GM18868 (cell line): ENCODE measurements at regions not wholly inside any gene's neighbourhood (a gene's known extent, or its start where the extent isn't known, plus 50 kb on each side); places are given as distances from the start of the nearest gene placed in this dataset.
"Not testable (repeated sequence)": the region's sequence is repeated elsewhere in the genome, so short reads cannot be mapped to it uniquely, and the experiment has no call there.

Experiments
- ATAC-seq: cut with Tn5 transposase; IDR thresholded peaks from one replicate; pipeline ENCODE4 v1.9.1; 2021; ENCODE audit warnings: mild to moderate bottlenecking, moderate library complexity; ENCODE audit not compliant: unreplicated experiment

DNA sequence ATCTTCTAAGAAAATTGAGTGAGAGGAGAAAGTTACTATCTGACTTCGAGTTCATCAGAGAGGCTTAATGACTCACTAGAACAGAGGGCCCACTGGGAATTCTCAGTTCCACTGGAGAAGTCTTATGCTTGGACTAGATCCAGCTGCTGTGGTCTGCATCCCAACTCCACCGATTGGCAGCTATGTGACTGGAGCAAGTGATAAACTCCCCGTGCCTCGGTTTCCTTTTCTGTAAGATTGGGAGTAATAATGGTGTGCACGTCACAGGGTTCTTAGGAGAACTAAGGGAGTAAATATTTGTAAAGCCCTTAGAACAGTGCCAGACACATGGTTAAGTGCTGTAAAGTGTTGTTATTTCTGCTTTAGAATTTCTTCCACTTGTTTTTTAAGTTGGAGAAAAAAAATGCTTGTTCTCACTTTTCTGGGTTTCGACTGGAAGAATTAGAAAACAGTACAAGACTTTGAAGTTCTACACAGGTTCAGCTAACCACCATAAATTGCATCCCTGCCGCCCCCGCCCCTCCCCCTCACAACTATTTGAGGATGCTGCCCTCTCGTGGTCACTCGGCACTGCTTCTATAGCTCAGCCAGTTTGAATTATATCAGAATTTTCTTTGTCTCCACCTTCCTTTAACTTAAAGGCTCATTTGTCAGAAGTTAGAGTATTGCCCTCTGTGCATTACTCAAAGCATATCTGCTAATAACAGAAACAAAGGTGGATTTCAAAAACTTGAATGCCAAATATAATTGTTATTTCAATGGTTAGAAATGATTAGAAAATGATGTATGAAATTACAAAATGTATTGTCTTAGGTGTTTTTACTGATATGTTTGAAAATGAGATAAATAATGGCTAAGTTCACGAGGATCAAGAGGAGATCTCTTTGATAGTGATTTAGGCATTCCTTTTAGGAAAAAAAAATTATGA lies 95.0 kb upstream of the IFNGR1 start:
- no peak for ATAC-seq

DNA sequence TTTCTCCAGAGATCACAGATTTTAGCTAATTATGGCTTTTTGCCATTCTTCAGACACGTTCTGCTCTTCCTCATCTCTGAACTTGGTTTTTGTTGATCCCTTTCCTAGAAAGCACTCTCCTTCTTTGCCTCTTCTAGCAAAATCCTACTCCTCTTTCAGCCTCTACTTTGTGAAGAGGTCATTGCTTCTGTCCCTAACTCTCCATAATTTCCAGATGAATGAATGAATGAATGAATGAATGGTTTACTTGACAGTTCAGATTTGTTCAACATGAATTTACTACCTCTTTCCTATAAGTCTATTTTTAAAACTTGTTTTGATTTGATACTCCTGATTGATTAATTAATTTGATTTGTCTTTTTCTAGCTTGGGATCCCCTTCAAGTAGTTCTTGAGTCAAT lies 94.0 kb upstream of the IFNGR1 start:
- no peak for ATAC-seq

DNA sequence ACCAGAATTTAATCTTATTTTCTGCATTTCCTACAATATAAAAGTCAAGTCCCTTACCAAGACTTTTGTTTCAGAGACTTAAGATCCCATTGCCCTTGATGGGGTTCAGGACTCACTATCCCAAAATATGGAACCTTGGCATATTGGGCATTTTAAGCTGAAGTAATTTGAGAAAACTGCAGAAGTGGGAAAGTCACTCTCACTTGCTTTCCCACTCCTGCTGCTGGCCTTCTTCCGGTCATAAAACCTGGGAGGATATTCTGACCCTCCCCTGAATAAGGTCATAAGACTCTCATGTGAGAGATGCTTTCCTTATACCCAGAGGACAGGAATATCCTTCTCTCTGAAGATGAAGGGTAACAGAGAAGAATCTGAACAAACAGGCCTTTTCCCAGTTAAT lies 92.8 kb upstream of the IFNGR1 start:
- no peak for ATAC-seq

DNA sequence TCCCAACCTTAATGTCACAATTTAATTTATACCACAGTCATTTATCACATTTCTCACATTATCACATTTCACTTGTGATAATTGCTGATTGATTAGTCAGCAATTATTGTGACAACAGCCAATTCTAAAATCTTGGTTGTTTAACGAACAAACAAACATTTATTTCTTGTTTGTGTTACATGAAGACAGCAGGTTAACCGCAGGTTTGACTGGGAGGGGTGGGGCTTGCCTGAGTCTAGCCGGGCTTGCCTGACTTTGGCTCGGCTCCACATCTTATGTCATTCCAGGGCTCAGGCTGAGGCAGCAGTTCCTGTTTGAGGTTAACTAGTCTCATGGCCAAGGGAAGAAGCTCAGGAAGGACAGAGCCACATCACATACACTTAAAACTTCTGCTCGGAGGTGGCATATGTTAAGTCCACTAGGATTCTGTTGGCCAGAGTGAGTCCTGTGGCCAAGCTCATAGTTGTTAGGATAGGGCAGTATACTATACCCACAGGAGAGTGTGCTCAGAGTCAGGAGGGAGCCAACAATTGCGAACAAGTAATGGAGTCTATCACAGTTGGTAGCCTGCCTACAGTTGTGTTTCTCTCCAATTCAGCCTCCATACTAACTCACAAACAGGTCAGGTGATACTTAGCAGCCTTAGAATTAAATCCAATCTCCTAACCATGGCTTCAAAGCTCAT lies 90.0 kb upstream of the IFNGR1 start:
- peak; percentile 64 for ATAC-seq

DNA sequence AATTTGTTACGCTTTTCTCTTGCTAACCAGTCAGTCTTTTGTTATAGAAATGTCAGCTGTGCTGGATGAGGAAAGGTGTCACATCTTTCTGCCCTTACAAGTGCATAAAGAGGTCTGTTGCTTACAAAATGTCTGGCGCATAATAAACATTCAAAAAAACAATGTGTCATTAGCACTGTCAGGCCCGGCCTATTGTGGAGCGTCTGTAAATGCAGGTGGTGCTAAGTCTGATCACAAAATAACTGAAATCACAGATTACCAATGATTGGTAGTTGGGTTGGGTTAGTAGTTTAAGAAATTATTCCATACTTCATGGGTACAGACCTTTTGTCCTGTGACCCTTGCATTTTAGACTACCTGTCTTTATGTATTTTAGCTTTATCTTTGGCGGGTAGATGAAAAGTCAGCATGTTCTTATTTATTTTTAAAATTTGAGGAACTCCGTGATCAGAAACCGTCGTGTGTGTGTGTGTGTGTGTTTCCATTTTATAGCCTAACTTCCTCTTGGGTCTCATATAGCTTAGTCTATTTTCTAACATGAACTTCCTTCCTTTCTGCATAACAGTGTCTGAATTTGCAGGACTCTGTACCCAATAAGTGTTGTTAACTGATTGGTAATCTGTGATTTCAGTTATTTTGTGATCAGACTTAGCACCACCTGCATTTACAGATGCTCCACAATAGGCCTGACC lies 88.1 kb upstream of the IFNGR1 start:
- no peak for ATAC-seq

DNA sequence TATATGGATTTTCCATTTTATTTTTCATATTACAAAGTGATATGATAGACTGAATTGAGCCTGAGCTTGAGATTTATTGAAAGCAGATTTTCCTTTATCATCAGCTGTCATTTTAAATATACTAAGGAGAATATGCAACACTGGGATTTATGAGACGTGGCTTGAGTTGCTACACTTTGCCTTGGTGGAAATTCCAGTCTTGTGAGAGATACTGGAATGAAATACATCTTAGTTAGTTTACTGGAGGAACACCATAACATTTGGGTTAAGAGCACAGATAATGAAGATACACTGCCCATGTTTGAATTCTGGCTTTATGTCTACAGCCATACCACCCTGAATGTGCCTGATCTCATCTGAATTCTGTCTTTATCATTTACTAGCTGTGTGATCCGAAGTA lies 86.5 kb upstream of the IFNGR1 start:
- ATAC-seq = no peak

DNA sequence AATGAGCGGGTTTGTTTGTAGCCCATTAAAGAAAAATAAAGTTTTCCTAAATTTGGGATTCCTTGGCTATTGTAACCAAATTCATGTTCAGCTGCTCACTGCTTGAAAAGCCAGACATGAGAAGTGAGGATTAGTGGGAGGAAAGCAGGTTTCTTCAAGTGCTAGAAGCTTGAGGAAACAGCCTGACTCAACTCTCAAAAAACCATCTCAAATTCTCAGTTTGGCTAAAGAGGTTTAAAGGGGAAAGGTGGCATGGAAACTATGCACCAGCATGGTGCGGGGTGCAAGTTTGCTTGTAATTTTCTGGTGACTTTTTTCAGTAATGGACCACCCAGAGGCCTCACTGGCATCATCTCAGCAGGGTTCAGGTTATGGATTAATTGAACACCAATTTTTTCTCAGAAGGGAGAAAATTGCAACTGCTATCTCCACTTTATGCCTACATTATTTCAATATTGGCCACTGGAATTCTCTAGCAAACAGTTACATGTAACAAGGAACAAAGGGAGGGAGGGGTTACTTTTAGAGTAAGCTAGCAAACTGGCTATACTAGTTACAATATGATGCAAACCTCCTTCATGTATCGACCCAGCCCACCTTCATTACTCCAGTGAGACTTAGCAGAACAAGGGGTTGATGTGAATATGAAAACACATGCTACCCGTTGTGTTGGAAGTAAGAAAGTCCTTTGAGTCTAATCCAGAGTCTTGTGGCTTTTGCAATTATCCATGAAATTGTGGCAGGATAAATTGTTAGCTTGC lies 85.0 kb upstream of the IFNGR1 start:
- no peak for ATAC-seq

DNA sequence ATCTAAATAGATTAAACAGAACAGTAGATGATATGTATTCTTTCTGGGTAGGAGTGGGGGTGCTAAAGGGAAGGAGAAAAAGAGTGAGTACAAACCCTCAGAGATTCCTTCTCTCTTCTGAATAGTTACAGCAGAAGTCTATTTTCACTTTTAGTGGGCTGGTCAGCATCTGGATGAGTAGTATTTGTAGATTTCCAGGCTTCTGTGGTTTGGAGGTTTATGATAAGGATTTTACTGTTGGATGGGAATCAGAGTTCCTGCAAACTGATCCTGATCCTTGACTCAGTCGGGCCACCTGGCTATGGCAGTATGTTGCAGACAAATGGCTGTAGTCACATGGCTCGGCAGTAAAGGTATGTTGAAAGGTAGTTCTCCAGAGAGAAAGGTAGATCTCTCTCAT lies 84.3 kb upstream of the IFNGR1 start:
- no peak for ATAC-seq

DNA sequence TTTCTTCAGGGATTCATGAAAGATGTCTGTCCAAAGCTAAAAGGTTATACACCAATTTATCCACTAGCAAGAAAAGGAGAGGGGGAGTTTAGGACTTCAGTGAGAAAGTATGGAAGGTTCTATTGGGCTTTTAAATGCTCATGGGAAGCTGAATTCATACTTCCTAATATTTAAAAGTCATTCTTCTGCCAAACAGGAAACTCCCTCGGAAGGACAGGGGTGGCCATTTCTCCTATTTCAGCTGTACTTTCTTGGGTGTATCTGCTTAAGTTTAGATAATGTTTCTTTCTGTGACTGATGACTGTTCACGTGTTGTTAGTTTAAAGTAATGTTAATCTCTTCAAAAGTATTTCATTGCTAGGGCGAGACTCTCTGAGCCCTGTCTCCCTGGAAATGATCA lies 80.5 kb upstream of the IFNGR1 start:
- no peak for ATAC-seq

DNA sequence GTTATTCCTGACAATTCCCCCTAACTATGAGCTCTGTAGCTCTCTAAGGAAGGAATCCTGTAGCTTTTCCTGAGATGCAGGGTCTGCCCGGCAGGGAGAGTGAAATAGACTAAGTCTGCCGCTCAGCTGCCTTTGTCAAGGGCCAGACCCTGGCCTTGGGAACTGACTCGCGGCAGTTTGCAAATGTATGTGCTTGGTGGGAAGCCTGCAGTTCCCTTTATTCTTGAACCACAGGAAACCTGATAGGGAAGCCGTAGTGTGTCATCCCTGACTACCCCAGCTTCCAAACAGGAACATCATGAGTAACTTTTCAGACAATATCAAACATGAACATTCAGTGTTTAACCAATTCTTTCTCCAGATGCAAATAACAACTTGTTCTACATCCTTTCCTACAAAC lies 78.7 kb upstream of the IFNGR1 start:
- ATAC-seq = no peak

DNA sequence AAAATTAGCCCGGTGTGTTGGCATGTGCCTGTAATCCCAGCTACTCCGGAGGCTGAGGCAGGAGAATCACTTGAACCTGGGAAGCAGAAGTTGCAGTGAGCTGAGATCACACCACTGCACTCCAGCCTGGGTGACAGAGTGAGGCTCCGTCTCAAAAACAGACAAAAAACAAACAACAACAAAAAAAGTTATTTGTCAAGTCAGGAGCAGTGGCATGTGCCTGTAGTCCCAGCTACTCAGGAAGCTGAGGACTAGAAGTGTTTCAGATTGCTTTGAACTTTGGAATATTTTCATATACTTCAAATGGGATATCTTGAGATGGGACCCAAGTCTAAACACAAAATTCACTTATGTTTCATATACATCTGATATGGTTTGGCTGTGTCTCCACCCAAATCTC lies 73.1 kb upstream of the IFNGR1 start:
- not testable (repeated sequence) for ATAC-seq

DNA sequence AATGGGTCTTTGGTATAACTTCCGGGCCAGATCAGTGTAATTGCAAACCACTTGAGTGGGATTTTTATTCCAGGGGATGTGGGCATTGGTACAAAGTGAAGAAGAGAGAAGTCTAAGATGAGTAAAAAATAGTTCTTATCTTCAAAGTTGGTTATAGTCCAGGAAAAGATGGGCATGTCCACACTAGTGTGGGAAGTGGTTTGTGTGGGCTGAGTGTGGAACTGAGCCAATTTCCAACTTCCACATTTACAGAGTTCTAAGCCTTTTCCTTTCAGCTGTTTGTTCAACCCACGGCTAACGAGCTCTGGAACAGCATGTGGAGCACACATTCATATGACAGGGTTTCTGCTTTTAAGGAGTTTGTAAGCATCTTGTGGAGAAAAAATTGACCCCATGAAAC lies 72.3 kb upstream of the IFNGR1 start:
- ATAC-seq = no peak

DNA sequence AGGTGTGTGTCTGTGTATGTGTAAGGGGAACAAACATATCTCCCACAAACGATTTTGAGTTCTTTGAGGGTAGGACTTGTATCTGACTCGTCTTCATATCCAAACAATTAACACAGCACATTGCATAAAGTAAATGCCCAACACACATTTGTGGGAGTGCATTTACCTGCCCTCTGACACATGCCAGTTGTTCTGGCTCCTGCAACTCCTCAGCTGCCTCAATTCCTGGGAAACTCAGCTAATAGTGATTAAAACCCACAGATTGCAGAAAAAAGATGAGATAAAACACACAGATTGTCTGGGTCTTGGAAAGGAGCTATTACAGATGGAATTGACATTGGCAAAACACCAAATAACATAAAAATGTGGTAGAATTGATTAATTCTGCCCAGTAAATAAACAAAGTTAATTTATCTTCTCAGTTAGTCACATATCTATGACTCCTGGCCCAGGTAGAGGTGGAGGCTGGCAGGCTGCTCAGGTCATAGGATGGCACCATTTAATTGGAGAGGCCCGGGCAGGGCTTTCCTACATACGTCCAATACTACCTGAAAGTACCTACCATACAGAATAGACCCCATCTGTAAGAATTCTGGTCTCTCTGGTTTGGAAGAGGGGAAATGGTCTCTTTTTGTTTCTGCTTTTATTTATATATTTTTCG lies 71.5 kb upstream of the IFNGR1 start:
- no peak for ATAC-seq

DNA sequence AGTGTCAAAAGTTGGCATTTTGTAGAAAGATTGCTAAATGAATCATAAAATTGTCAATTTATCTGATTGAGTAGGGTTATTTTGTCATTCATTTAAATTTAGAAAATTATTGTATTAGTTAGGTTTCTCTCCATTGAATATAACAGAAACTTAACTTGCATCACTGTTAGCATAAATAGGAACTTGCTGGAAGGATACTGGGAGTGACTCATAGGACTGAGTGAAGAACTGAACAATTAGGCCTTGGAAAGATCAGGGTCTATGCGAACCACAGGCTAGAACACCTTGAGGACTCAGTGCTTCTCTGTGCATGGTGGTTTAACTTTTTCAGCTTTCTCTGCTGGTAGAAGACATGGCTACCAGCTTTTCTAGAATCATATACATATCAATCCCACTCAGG lies 67.7 kb upstream of the IFNGR1 start:
- ATAC-seq = no peak

DNA sequence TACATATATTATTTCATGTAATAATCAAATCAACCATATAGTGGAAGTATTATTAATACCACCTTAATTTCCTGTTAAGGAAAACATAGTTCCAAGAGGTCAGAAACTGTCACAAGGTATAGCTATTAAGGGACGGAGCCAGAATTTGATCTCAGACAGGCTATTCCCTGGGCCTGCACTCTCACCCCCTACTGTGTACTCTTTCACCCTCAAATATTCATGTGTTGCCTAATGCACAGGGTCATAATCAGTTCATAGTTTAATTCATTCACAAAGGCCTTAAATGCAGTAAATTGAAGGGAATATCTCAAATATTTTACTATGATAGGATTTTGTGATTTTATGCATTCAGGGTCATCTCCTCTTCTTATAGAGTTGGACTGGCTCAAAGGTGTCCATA lies 67.2 kb upstream of the IFNGR1 start:
- no peak for ATAC-seq

DNA sequence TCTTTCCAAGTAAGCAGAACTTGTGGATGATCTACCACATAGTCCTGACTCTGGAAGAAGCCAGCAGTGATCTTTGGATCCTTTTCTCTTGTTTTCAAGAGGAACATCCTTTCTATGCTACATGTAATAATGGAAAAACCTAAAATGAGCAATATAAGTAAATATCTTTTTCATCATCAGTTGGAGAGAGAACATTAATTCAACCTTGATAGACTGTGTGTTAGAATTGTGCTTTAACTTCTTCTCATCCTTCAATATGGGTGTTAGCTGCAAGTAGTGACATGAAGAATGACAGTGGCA lies 65.6 kb upstream of the IFNGR1 start:
- ATAC-seq = no peak

DNA sequence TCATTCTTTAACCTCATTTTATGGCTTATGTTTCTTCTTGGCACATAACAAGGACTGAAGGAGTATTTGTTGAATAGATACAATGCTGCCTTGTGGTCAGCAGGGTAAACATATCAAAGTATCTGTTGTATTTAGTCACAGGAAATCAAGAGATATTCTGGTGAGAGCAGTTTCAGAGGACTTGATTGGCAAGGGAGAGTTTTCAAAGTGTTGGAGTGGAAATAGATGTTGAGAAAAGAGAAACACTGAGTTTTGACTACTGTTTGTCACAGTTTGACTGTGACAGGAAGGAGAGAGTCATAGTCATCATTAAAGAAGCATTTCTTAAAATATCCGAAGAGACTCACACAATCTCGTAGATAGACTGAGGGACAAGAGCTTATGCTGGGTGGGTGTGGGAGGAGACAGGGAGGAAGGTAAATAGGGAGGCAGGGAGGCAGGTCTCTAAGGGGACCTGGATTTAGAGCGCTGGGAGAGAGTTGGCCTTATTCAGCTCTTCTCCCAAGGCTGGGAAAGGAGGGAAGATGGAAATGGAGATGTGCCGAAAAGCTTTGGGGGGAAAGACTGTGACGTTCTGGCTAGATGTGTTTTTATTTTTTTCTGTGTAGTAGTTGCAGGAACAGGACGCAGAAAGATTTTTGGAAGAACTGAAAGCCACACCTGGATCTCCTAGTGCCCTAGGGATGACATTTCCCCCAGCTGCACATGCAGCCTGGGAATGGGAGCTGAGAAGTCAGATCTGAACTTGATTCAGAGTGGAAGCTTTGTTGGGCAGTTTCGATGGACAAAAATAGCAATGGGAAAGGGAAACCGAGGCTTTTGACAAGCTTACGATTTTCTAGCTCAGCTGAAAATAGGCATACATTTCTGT lies 65.0 kb upstream of the IFNGR1 start:
- ATAC-seq = peak; percentile 83

DNA sequence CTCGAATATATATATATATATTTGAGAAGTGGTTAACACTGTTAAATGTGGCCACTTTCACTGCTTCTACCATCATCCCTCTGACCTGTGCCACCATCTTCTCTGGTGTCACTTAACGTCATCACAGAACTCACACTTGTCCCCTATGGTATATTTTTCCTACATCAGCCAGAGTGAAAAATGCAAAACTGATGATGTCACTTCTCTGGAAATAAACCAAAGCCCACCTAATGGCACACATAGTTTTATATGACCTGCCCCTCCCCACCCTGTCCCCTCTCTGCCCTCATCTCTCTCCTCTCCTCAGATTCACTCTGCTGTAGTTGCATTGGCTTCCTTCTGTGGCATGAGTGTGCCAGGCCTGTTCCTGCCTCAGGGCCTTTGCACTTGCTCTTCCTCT lies 63.9 kb upstream of the IFNGR1 start:
- ATAC-seq = no peak

DNA sequence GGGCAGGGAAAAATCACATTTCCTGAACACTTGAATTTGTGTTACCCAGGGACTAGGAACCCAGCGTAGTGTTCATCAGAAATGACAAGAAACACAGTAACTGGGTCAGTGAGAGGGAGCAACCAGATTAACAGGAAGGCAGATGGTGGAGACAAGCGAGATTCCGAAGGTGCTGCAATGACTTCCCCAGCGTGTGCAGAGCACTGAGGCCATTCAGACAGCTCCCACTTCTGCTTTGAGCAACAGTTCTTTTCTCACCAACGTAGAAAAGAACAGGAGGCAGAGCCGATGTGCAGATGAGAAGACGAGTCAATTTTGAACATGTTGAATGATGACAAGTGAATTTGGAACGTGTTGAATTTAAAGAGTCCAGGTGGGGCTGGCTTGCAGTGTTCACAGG lies 63.1 kb upstream of the IFNGR1 start:
- ATAC-seq = peak; percentile 35

DNA sequence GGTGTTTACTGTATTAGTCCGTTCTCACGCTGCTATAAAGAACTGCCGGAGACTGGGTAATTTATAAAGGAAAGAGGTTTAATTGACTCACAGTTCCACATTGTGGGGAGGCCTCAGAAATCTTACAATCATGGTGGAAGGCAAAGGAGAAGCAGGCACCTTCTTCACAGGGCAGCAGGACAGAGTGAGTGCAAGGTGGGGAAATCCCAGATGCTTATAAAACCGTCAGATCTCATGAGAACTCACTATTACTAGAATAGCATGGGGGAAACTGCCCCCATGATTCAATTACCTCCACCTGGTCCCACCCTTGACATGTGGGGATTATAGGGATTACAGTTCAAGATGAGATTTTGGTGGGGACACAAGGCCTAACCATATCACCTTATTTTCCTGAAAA lies 60.1 kb upstream of the IFNGR1 start:
- not testable (repeated sequence) for ATAC-seq
